GM21619 (cell line): ENCODE measurements at regions not wholly inside any gene's neighbourhood (a gene's known extent, or its start where the extent isn't known, plus 50 kb on each side); places are given as distances from the start of the nearest gene placed in this dataset.
A peak's percentile ranks its signal among the peaks of the same experiment; 100 is the strongest.

Source experiments
- ATAC-seq: cut with Tn5 transposase; IDR thresholded peaks from one replicate; pipeline ENCODE4 v1.9.1; 2021; ENCODE audit not compliant: unreplicated experiment

DNA sequence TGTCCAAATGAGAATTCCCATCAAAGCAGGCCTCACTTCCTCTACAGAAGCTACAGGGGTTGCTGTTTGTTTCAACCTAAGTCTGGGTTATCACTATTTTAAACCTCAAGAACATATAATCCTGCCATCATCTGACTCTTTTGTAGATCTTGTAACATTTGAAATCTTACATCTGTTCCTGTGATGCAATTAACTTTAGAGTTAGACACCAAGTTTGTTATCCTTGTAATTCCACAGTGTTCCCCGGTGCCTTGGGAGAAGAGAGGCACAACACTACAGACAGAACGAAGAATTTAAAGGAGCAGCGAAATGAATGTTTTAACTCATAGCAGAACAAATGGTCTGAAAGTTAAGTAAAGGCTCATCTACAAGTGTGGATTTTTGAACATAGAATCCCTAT lies 116.1 kb downstream of the UCHL5 start:
- ATAC-seq, result no peak

GRCh38 chr1:192943522-192943921 lies 115.6 kb downstream of the UCHL5 start:
- no peak for ATAC-seq

- no peak for ATAC-seq
These were observed 113.6 kb downstream of the UCHL5 start for GRCh38 chr1:192945390-192946130.

DNA sequence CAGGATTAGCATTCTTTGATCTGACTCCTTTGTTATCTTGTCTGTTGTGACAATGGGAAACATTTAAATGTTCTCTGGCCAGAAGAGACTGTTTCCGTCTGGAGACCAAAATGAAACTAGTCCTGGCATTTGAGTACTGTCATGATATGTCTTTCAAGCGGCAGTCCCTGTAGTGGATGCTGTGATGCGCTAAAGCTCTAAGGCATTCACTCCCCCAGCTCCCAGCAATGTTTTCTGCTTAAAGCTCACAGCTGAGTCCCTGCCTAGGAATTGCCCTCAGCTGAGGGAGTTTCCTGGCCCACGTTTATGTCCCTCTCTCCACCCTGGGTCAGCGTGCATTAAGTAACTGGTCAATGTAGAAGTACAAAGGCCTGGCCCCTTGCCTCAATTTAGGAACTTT lies 109.4 kb downstream of the UCHL5 start:
- ATAC-seq, result no peak

DNA sequence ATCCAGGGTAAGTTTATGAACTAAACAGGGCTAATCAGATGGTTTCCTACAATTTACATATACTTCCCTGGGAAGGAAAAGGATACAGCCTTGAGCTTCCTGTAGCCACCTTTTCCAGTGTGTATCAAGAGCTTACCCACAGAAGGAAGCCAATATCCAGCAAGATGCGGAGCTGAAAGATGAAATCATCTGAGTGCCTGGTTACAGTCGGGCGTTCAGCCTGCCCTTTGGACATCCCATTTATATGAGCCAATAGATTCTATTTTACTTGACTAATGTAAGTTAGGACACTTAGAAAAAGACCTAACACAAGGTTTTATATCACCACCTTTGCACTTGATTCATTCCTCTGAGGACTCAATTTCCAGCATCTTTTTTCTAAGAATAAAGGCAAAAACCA lies 108.2 kb downstream of the UCHL5 start:
- ATAC-seq, result no peak

GRCh38 chr1:192951691-192952460 lies 107.3 kb downstream of the UCHL5 start:
- peak; percentile 98 for ATAC-seq

DNA sequence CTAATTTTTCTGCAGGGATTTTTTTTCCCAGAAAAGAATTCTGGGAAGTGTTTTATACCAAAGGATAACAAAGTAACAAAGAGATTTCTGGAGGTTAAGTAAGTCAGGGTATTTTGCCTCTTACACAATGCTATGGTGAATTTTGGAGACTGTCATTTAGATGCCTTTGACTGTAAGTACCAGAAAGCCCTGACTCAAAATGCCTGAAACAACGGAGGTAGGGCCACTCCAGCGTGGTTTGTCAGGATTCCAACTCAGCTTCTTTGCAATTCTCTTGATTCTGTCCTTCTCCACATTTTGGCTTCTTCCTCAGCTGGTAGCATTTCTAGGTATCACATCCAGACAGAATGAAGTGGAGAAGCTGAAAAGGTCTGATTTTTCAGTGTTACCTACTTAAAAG lies 106.5 kb downstream of the UCHL5 start:
- no peak for ATAC-seq

- no peak for ATAC-seq
These were observed 104.4 kb downstream of the UCHL5 start for GRCh38 chr1:192954705-192955265.

GRCh38 chr1:192958350-192958749 lies 100.8 kb downstream of the UCHL5 start:
- ATAC-seq, result no peak

GRCh38 chr1:192958871-192959270 lies 100.3 kb downstream of the UCHL5 start:
- ATAC-seq, result no peak

- ATAC-seq, result peak; percentile 65
These were observed 99.4 kb downstream of the UCHL5 start for GRCh38 chr1:192959657-192960186.
